ENCODE measurements at regions not wholly inside any gene's neighbourhood (a gene's known extent, or its start where the extent isn't known, plus 50 kb on each side); places are given as distances from the start of the nearest gene placed in this dataset.

GRCh38 chr18:51864219-51864965 is 475.6 kb upstream of the DCC start:
- ATAC-seq (ENCODE audit: poor library complexity) (no peak), DNase-seq (no peak)
- Histone ChIP-seq H3K9me3 (ENCODE audit: control insufficient read depth in 1 of 2, insufficient read depth in 1 of 2, low read length in 2 of 2) (peaks cover 0 to 8% of the 10 kb centered on the region in 2 experiments), H3K27ac (ENCODE audit: low read depth in 1 of 2, low read length in 2 of 2) (no peak overlapping the region), H3K36me3 (ENCODE audit: insufficient read depth, low read length) (no peaks in the 10 kb centered on the region), H3K27me3 (ENCODE audit: control insufficient read depth in 1 of 2, insufficient read depth in 2 of 2, low read length in 2 of 2) (no peaks in the 10 kb centered on the region), H3K4me1 (ENCODE audit: insufficient read depth, low read length) (no peaks in the 10 kb centered on the region), H3K4me3 (ENCODE audit: low read length) (no peak overlapping the region)
- POLR2A ChIA-PET, result no interaction called here
- peaks cover 7% of the 10 kb centered on the region for H3K9me3 Mint-ChIP-seq
- H3K27me3 Mint-ChIP-seq, result no peaks in the 10 kb centered on the region
- no peak overlapping the region for H3K27ac Mint-ChIP-seq
- no peak overlapping the region for H3K4me3 Mint-ChIP-seq
- intact Hi-C loops (cut with DNase I, micrococcal nuclease), result no loop called here
- H3K4me1 Mint-ChIP-seq (ENCODE audit: low read depth), result no peaks in the 10 kb centered on the region
- H3K36me3 Mint-ChIP-seq (ENCODE audit: low read depth), result no peaks in the 10 kb centered on the region
- no peak for TF ChIP-seq CTCF (IDR thresholded peaks at IDR 0.05)
- CTCF ChIA-PET, result no interaction called here

- intact Hi-C loops (cut with DNase I, micrococcal nuclease), result no loop called here
- H3K27ac Mint-ChIP-seq, result no peak overlapping the region
- Histone ChIP-seq H3K4me1 (ENCODE audit: insufficient read depth, low read length) (no peaks in the 10 kb centered on the region), H3K27me3 (ENCODE audit: control insufficient read depth in 1 of 2, insufficient read depth in 2 of 2, low read length in 2 of 2) (no peaks in the 10 kb centered on the region), H3K4me3 (ENCODE audit: low read length) (no peak overlapping the region), H3K27ac (ENCODE audit: low read depth in 1 of 2, low read length in 2 of 2) (no peak overlapping the region), H3K36me3 (ENCODE audit: insufficient read depth, low read length) (no peaks in the 10 kb centered on the region), H3K9me3 (ENCODE audit: control insufficient read depth in 1 of 2, insufficient read depth in 1 of 2, low read length in 2 of 2) (peaks cover 0 to 8% of the 10 kb centered on the region in 2 experiments)
- no peaks in the 10 kb centered on the region for H3K27me3 Mint-ChIP-seq
- TF ChIP-seq CTCF (IDR thresholded peaks at IDR 0.05), result no peak
- ChIA-PET CTCF (no interaction called here), POLR2A (no interaction called here)
- H3K4me3 Mint-ChIP-seq, result no peak overlapping the region
- peaks cover 11% of the 10 kb centered on the region for H3K9me3 Mint-ChIP-seq
- no peaks in the 10 kb centered on the region for H3K36me3 Mint-ChIP-seq (ENCODE audit: low read depth)
- DNase-seq (no peak), ATAC-seq (ENCODE audit: poor library complexity) (no peak)
- no peaks in the 10 kb centered on the region for H3K4me1 Mint-ChIP-seq (ENCODE audit: low read depth)
Observed at GRCh38 chr18:51865538-51865937, 474.5 kb upstream of the DCC start.

GRCh38 chr18:51867767-51868166 is 472.2 kb upstream of the DCC start:
- H3K4me3 ChIP-seq (ENCODE audit: low read length), result no peak overlapping the region
- H3K9me3 ChIP-seq (ENCODE audit: control insufficient read depth in 1 of 2, insufficient read depth in 1 of 2, low read length in 2 of 2), result peaks cover 0 to 8% of the 10 kb centered on the region in 2 experiments
- Mint-ChIP-seq H3K27me3 (no peaks in the 10 kb centered on the region), H3K4me3 (no peak overlapping the region), H3K36me3 (ENCODE audit: low read depth) (no peaks in the 10 kb centered on the region), H3K4me1 (ENCODE audit: low read depth) (no peaks in the 10 kb centered on the region), H3K27ac (no peak overlapping the region), H3K9me3 (peaks cover 14% of the 10 kb centered on the region)
- DNase-seq (no peak), ATAC-seq (ENCODE audit: poor library complexity) (no peak)
- POLR2A ChIA-PET, result no interaction called here
- no peak for TF ChIP-seq CTCF (IDR thresholded peaks at IDR 0.05)
- H3K27me3 ChIP-seq (ENCODE audit: control insufficient read depth in 1 of 2, insufficient read depth in 2 of 2, low read length in 2 of 2), result no peaks in the 10 kb centered on the region
- CTCF ChIA-PET, result no interaction called here
- H3K4me1 ChIP-seq (ENCODE audit: insufficient read depth, low read length), result no peaks in the 10 kb centered on the region
- intact Hi-C loops (cut with DNase I, micrococcal nuclease), result no loop called here
- no peaks in the 10 kb centered on the region for H3K36me3 ChIP-seq (ENCODE audit: insufficient read depth, low read length)
- H3K27ac ChIP-seq (ENCODE audit: low read depth in 1 of 2, low read length in 2 of 2), result no peak overlapping the region

Measured in CD4-positive, alpha-beta T cell (primary cell).